HG02885 (cell line): ENCODE measurements at regions not wholly inside any gene's neighbourhood (a gene's known extent, or its start where the extent isn't known, plus 50 kb on each side); places are given as distances from the start of the nearest gene placed in this dataset.

ENCODE experiments used
- ATAC-seq: cut with Tn5 transposase; IDR thresholded peaks from one replicate; pipeline ENCODE4 v1.9.1; 2021; ENCODE audit warnings: mild to moderate bottlenecking; ENCODE audit not compliant: unreplicated experiment, poor library complexity

DNA sequence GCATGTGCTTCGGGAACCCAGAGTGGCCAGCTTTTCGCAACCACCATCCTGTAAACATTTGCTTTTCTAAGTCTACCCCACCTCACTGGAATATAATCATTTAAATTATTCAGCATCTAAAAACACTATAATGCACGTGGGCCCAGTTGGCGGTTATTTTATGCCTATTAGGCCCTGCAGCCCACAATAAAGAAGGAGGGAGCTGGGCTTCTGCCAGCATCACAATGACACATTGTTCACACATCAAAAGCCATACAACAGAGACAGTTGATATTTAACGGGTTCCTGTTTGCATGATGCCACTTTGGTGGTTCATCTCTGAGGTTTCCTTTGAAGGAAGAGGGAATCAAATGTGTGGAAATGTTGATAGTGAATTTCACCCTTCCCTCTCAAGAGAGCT, 916.0 kb upstream of the CELF4 start:
- no peak for ATAC-seq

DNA sequence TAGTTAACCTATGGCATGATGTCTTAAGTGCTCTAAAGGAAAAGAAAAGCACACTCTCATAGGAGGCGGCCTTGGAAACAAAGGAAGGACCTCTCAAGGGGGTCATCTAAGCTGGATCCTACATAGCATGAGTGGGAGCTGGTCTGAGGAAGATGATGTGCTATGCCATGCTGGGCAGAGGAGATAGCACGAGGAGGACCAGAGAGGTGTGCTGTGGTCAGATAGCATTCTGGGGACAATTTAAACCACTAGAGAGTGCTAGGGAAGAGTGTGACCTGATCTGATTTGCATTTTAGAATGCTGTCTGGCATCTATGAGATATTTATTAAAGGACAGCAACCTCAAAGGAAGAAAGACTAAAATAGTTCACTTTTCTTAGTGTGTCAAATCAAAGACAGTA, 910.1 kb upstream of the CELF4 start:
- no peak for ATAC-seq

DNA sequence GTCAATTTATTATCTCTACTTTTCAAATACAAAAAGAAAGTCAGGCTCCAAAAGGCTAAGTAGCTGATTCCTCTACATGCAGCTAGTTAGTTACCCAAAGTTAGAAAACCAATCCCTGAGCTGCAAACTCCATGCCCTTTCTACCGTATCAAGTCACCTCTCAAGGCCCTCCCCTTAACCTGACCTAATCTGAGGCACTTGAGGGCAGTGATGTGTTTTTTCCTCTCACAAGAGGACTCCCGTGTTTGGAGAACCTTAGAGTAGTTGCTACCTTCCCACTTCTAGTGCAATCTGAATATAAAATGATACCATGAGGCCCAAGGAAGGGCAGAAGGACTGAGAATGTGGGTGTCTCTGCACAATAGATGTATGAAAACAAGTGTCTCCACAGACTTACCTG, 907.9 kb upstream of the CELF4 start:
- ATAC-seq, result no peak

DNA sequence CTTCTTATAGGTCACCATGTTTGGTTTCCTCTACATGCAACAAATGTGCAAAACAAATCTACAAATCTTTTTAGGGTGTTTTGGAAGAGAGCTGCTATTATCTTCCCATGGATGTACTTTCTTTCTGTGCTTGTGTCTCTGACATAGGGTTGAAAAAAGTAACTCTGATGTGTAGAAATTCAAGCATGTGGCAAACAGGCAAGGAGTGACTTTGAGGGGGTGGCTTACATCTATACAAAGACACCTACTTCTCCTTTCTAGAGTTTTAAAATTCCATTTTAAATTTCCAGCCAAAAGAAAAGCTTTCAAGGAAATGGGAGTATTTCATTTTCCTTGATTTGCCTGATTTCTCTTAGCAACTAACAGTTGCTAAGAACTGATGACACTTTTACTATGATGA, 904.8 kb upstream of the CELF4 start:
- no peak for ATAC-seq

DNA sequence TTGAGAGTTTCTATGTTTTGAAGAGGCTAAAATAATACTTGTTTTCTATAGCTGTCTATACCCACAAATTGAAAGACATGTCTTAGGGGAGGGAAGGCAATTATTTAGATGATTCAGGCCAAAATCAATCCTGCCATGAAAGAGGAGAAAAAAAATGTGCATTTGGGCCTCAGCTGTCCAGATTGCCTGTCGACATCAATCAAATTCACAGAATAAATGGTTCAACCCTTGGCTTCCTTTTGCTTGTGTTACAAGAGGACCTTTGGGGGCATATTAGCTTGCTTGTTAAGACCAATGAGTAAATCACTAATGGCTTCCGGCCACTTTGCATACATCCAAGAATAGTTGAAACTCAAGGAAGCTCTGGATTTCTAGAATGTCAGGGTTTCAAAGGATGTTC, 900.8 kb upstream of the CELF4 start:
- ATAC-seq, result no peak

DNA sequence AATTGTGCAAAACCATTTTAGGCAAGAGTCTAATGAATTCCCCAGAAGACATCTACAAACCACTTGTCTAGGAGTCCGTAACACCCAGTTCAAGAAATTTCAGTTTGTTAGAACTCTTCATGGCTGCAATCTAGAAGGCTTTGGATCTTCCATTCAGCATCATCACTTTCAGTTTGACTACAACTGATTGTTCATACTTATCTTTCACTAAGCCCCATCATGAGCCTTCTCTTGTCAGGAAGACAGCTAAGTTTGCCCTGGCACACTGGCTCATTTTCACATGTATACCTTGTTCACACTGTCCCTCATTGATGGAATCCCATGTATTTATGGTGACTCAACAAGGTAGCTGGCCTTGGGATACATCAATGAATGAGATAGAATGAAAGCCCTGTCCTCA, 898.4 kb upstream of the CELF4 start:
- peak; percentile 48 for ATAC-seq

DNA sequence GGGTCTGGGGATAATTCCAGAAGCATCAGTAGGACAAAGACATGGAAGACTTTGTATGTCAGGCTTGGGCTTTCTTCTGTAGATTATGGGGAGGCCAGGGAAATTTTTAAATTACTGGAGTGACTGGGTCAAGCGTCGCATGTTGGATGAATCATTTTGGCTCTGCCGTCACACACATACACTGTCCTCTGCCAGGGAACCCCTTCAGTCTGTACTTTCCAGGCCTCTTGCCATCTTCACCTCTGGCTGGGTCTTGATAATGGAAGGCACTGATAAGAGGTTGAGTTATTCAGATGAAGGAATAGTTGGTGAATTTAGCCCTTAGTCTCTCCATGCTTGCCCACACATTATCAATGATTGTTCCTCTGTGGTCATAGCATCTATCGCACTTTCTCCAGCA, 895.1 kb upstream of the CELF4 start:
- no peak for ATAC-seq

DNA sequence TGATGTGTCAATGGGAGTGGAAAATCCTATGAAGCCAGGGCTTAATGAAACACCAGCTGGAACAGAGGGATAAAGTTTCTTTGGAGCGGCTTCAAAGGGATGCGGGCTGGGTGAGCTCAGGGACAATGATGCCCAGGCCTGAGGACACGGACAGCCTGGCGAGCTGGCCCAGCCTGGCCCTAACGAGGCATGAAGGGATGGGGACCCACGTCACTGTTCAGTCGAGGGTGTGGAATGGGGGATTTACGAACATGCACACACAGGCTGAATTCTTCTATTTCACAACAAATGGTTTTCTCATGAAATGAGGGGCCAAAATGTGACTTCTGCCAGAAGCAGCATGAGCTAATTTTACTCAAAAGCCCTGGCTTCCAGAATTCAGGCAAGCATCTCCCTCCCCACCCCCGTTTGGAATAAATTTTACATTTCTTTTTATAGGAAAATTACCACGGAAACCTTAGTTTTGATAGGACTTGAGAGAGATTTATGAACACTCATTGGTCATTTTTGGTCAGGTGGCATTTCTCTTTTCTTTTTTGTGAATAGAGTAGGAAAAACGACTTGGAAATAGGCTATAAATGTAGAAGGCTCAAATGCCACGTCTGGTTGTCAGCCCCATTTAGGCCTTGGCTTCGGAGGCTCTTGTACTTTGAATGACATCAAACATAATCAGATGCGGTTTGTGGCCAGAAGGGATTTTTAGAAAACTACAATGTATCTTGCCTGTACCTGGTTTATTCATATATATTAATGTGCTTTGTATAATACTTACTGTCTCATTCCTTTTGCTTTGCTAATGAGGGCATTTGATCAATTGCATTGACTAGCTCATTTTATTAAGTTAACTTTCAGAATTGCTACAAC, 893.8 kb upstream of the CELF4 start:
- no peak for ATAC-seq

DNA sequence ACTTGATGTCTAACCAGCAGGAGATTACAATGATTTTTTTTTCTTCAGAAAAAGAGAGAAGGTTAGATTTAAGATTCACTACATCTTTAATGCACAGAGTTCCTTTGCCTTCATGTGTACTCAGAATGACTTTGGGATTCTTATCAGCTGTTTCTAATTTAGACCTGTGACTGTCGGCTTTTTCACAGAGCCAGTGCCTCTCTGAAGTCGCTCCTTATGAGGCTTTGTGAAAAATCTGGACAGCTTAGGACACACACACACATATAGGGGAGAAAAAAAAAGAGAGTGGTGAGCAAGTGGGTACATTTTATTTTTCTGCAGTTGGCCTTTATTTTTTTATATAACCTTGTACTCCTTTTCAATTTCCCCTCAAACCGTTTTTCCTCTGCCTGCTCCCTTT, 893.1 kb upstream of the CELF4 start:
- ATAC-seq, result no peak

DNA sequence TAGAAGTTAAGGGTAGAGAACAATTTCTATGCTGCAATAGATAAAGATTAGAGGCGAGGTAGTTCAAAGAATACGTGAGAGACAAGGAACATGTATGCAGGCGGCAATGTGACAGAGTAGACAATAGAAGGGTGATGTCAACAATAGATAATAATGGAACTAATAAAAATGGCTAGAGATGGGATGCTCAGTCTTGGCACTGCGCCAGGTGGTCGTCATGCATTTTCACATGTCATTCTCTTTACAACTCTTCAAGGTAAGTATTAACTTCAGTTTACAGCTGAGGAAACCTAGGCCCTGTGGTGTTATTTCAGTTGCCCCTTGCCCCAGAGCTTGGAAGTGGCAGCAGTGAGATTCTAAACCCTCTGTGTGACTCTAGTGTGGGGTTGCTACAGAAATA, 890.7 kb upstream of the CELF4 start:
- no peak for ATAC-seq

DNA sequence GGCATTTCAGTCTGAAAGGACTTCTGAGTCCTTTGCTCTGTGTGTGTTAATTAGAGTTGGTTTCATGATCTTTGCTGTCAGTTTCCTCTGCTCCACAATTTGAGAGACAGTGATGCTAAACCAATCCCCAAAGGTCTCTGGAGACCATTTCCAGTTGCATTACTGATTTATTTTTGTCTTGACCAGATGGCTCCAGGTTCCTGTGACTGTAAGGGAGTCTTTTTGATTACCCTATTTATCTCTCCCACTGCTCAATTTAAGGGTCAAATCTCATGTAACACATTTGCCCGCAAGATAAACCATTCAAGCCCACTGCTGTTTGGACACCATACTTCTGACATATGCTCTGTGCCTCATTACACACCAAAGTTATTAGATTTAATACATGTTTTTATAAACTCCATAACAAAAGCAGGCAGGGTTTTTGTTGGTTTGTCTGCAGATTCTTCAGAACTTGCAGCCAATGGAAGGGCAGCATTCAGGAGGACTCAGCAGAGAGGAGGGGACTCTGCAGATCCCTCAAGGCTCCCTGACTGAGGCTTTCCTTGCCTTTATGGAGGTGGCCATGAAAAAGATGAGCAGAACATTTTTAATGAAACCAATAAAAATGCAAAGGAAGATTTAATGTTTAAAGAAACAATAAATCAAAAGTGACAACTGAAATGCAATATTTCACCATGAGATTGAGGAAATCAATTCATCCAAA, 889.3 kb upstream of the CELF4 start:
- ATAC-seq, result no peak

DNA sequence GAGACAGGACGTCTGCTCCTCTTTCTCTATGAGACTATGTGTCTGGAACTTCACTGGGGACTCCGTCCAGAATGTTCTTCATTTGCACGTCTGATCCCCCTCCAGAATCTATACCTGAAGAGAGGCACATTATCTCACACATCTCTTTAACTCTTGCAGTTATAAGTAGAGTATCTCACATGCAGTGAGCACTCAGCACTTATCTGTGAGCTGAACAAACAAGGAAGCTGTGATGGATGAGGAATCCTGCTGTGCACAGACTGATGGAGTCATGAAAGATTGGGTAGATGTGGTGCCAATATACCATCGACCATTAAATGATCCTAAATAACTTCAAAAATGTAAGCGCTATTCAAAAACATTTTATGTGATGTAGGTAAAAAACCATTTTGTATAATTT, 888.3 kb upstream of the CELF4 start:
- ATAC-seq, result no peak

DNA sequence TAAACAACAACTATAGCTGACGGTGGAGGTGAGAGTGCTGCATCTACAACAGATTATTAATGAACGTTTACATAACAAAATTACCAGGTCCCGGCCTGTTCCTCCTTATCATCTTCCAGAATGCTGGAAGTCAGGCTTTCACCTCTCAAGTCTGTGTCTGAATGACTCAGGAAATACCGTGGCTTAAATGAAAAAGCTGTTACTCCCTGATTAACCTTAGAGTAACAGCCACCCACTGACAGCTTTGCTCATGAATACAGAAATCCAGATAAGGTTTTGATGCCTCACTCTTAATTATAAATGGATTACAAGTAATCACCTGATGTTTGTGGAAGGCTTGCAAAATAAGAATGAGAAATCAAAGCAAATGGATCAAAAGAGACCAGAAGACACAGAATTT, 885.3 kb upstream of the CELF4 start:
- ATAC-seq, result no peak

DNA sequence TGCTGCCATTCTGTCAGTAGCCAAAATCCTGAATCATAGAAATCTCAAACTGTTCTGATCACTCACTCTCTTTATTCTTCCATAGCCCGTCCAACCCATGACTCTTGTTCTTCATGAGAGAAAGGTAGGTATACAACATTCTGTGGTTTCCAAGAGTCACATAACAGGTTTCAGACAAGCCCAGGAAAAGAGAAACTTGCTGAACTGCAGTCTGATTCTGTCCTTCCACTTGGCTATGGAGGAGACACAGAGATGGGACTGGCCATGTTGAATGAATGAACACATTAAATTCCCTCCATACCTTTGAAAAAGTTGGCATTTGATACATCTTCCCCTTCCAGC, 880.2 kb upstream of the CELF4 start:
- no peak for ATAC-seq

DNA sequence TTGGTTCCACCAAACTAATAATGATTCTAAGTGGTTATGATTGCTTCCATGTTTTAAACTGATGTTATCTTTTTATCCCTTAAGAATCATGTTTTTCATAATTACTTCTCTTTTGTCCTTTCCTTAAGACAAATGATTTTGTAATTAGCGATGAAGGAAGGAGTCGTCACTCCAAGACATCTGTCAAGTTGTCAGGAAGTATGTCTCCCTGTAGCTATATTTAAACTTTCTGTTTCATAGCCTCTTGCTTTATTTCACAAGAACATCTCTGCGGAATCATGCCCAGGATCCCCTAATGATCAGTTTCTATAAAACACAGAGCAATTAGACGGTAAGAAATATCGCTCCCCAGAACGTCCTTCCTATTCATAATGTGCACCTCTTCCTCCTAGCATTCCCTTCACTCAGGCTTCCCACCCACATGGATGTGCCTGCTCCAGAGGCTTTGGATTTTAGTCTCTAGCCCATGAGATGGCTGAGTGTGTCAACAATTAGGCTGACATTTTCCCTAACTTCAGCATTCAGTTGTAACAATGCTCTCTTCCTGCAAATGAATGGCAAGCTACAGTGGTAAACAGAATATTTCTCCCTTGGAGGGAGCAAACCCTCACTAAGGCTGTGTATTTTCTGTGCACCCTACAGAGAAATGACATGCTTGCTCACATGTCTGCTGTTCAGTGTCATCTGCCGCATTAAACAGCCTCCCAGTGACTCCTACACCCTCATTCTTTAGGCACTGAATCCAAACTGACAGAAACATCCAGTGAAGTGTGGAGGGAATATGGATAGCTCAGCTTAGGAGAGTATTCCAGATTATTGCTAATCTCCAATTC, 879.6 kb upstream of the CELF4 start:
- ATAC-seq, result no peak

DNA sequence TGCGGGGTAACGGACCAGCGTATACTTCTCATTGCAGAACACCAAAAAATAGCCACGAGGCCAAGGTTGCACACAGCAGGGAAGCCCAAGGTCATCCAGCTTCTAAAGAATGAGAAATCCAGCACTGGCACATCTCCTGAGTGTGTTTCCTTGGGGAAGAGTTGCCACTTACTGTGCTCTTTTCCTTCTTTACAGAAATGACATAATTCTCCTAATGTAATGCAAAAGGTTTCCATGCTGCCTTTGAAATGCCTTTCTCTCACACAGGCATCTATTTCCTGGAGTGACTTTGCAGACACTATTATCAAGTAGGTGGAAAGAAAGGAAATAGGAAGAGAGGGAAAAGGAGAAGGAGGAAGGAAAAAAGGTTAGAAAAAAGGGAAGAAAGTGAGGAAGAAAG, 862.1 kb upstream of the CELF4 start:
- ATAC-seq, result no peak

DNA sequence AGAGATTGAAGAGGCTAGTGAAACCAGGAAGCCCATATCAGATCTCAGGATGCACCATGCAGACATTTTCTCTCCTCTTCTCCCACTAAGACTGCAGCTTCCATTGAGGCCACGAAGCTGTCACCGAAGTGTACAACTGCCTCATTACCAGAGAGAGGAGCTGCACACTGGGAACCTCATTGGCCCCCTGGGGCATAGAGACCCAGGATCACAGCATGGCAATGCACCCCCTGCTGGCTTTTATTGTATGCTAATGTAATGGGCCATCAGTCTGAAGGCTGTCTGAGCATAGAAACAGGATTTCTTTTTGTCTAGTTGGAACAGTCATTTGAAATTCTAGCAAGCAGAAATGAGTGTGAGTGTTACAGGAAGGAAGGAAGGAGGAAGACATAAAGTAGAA, 861.6 kb upstream of the CELF4 start:
- ATAC-seq, result no peak

DNA sequence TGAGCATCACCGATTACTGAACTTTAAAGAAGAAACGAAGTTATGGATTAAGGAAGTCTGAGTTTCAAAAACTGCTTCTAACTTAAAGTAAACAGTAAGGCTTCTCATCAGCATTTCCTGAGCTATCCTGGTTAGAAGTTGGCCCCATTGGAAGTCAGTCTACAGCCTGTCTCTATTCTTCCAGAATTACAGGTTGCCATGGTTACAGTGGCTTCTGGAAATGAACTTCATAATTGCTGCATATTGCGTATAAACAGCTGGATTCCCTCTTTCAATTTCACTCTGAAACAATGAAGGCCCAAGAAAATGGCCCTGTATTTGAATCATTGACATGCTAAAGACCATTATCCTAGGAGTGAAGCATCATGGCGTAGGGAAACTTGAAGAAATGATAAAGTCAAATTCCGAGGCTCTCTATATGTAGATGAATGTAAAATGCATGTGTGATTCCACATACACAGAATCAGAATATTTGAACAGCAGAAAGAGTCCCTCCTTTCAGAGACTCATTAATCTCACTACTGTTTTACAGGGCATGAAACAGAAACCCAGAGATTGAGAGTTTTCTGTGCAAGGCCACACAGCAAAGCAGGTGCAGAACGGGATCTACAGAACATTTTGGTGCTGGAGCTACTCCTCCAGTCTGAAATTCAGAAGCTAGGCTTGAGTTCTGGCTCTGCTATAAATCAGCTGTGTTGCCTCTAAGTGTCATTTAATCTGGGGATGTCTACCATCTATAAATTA, 856.4 kb upstream of the CELF4 start:
- no peak for ATAC-seq

DNA sequence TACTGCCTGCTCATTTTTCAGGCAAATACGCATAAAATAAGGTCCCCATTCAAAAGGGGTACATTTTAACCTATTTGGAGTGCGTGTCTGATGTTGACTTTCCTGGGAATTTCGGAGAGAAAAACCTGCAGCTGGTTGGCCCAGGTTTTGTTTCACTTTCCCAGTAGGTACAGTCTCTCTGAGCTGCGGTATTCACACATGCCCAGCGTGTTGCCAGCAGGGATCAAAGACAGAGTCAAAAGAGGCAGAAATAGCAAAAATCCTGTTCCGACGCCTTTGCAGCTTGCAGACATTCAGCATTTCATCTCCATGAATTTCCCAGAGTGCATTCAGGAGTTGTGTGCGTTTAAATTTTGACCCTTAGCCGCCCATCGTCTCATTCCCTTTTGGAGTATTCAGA, 855.4 kb upstream of the CELF4 start:
- ATAC-seq, result no peak

DNA sequence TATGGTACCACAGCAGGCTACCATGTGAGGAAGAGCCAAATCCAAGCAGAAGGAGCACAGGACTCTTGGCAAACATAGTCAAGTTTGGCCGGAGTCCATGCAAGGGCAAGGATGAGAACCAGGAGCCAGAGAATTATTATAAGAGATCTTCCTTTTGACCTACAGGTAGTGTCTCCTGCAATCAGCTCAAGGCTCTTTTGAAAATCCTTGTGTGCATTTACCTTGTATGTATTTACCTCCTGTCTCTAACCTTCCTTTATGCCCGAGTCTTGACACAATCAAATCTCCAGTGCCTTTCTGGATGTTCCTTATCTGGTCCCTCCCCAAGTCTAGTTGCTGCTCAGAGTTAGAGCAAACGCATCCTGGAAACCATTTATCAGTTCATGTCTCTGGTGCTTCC, 855.0 kb upstream of the CELF4 start:
- no peak for ATAC-seq

DNA sequence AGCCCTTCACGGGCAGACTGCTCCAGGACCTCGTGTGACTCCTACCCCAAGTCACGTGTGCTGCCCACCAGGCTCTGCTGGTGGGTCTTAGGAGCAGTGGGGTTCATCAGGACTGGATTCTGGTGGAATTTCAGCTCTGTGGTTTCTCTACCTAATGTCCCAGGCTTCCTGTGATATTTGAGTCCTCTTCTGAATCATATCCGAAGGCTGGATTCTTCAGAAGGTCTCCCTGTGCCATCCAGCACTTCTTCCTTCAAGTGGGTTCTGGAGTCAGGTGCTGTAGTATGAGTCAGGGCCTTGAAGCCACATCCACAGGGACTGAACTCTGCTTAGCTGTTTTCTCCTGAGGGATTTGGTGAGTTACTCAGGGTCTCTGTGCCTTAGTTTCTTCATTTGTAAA, 850.2 kb upstream of the CELF4 start:
- no peak for ATAC-seq
